SK-N-SH (cell line): ENCODE measurements at regions not wholly inside any gene's neighbourhood (a gene's known extent, or its start where the extent isn't known, plus 50 kb on each side); places are given as distances from the start of the nearest gene placed in this dataset.

Source experiments
- CTCF ChIA-PET: fragments of 300-600, 350-600 bp; formaldehyde crosslinking; extraction: SDS; loops from one replicate; lab custom pipeline; 2021; lab: Yijun Ruan, JAX
- POLR2A ChIA-PET: fragments of 350-600 bp; sonication (Branson Sonifier 250); formaldehyde crosslinking; extraction: SDS; loops from one replicate; lab custom pipeline; 2020; ENCODE audit warnings: antibody characterized with exemption, inconsistent platforms; lab: Yijun Ruan, JAX
- DNase-seq: peaks from one replicate; pipeline ENCODE4 v3.0.0; 2012
- H2AFZ ChIP-seq: fragments of 200-600 bp; sonication (generic); 2 replicates; pipeline ENCODE4 v1.8.1; 2016; ENCODE audit warnings: antibody characterized with exemption, mild to moderate bottlenecking, low read depth
- H3F3A ChIP-seq: fragments of 200-600 bp; sonication (generic); replicated peaks from 2 replicates; pipeline ENCODE3; 2016; ENCODE audit warnings: antibody characterized with exemption, mild to moderate bottlenecking; ENCODE audit not compliant: insufficient read depth
- H3K27ac ChIP-seq, 2 experiments: fragments of 200-500 bp in 1 of 2; fragments of 200-600 bp in 1 of 2; sonication (Bioruptor generic) in 1 of 2; sonication (generic), shearing (Covaris generic) in 1 of 2; 2 replicates each; pipeline versions ENCODE4 v1.5.1 to v1.6.1; 2014 to 2016; ENCODE audit warnings: low read depth in 2 of 2, inconsistent platforms in 1 of 2, low read length in 1 of 2, mild to moderate bottlenecking in 1 of 2, mixed read lengths in 1 of 2
- H3K27me3 ChIP-seq: fragments of 200-600 bp; sonication (generic), shearing (Covaris generic); 2 replicates; pipeline ENCODE4 v1.6.1; 2016; ENCODE audit warnings: mixed run types; ENCODE audit not compliant: insufficient read depth
- H3K36me3 ChIP-seq, 2 experiments: fragments of 200-500 bp in 1 of 2; fragments of 200-600 bp in 1 of 2; sonication (Bioruptor generic) in 1 of 2; sonication (generic) in 1 of 2; replicated peaks in 1 of 2; 2 replicates each; pipeline versions ENCODE3 to v1.5.1; 2014 to 2016; ENCODE audit warnings: low read length in 1 of 2, mild to moderate bottlenecking in 1 of 2; ENCODE audit not compliant: insufficient read depth in 2 of 2, control insufficient read depth in 1 of 2
- H3K4me1 ChIP-seq, 2 experiments: fragments of 200-500 bp in 1 of 2; fragments of 200-600 bp in 1 of 2; sonication (Bioruptor generic) in 1 of 2; sonication (generic), shearing (Covaris generic) in 1 of 2; 2 replicates each; pipeline versions ENCODE4 v1.5.1 to v1.6.1; 2014 to 2016; ENCODE audit warnings: low read depth in 1 of 2, low read length in 1 of 2, mixed run types in 1 of 2; ENCODE audit not compliant: insufficient read depth in 2 of 2, control insufficient read depth in 1 of 2
- H3K4me2 ChIP-seq: fragments of 200-600 bp; sonication (generic), shearing (Covaris generic); 2 replicates; pipeline ENCODE4 v1.6.1; 2017; ENCODE audit warnings: mixed run types
- H3K4me3 ChIP-seq, 2 experiments: fragments of 200-500 bp in 1 of 2; fragments of 200-600 bp in 1 of 2; sonication (Bioruptor generic) in 1 of 2; sonication (generic), shearing (Covaris generic) in 1 of 2; 2 replicates each; pipeline versions ENCODE4 v1.5.1 to v1.8.1; 2014 to 2016; ENCODE audit warnings: low read depth in 2 of 2, inconsistent platforms in 1 of 2, low read length in 1 of 2, mild to moderate bottlenecking in 1 of 2, mixed read lengths in 1 of 2, moderate library complexity in 1 of 2
- H3K79me2 ChIP-seq: fragments of 200-600 bp; sonication (generic); 2 replicates; pipeline ENCODE4 v1.8.1; 2017; ENCODE audit warnings: mild to moderate bottlenecking; ENCODE audit not compliant: insufficient read depth
- H3K9ac ChIP-seq: fragments of 200-600 bp; sonication (generic); 2 replicates; pipeline ENCODE4 v1.6.1; 2017; ENCODE audit warnings: mixed run types
- H3K9me2 ChIP-seq: fragments of 200-600 bp; sonication (generic); 2 replicates; pipeline ENCODE4 v1.6.1; 2017; ENCODE audit warnings: mixed run types
- H3K9me3 ChIP-seq: fragments of 200-600 bp; sonication (generic); 2 replicates; pipeline ENCODE4 v1.6.1; 2017; ENCODE audit warnings: mixed run types, mild to moderate bottlenecking, moderate library complexity
- H4K20me1 ChIP-seq: fragments of 200-600 bp; sonication (generic); 2 replicates; pipeline ENCODE4 v1.6.1; 2017; ENCODE audit warnings: mild to moderate bottlenecking, mixed run types; ENCODE audit not compliant: insufficient read depth
- CHD2 ChIP-seq: fragments of 150-350 bp; IDR thresholded peaks from 2 replicates; pipeline ENCODE4 v1.6.1; 2018; ENCODE audit warnings: low read length; ENCODE audit not compliant: partially characterized antibody
- ELF1 ChIP-seq: IDR thresholded peaks from 2 replicates; pipeline ENCODE4 v1.4.0; 2012
- EZH2phosphoT487 ChIP-seq: fragments of 200-600 bp; sonication (generic); IDR thresholded peaks from 2 replicates; pipeline ENCODE4 v1.6.1; 2017; ENCODE audit warnings: low read depth, mixed run types, mild to moderate bottlenecking, antibody characterized with exemption, moderate library complexity, borderline replicate concordance
- FOSL2 ChIP-seq: IDR thresholded peaks from 2 replicates; pipeline ENCODE4 v1.4.0; 2012; ENCODE audit warnings: low read depth, mild to moderate bottlenecking, moderate library complexity, borderline replicate concordance
- GATA2 ChIP-seq: sonication (generic); formaldehyde crosslinking; IDR thresholded peaks from 2 replicates; pipeline ENCODE4 v1.5.0; 2020; ENCODE audit warnings: mild to moderate bottlenecking, missing genetic modification reagents
- JUND ChIP-seq: IDR thresholded peaks from 2 replicates; pipeline ENCODE4 v1.4.0; 2012
- MXI1 ChIP-seq: IDR thresholded peaks from 2 replicates; pipeline ENCODE4 v1.6.1; 2012; ENCODE audit warnings: mild to moderate bottlenecking, low read depth, low read length, improper control_type of control experiment
- NRF1 ChIP-seq: IDR thresholded peaks from 2 replicates; pipeline ENCODE4 v1.6.1; 2012; ENCODE audit warnings: low read depth, mild to moderate bottlenecking, low read length
- PBX3 ChIP-seq: IDR thresholded peaks from 2 replicates; pipeline ENCODE4; 2012
- RAD21 ChIP-seq: IDR thresholded peaks from 2 replicates; pipeline ENCODE4 v1.6.1; 2012; ENCODE audit warnings: mild to moderate bottlenecking, low read length
- RCOR1 ChIP-seq: fragments of 150-350 bp; IDR thresholded peaks from 2 replicates; pipeline ENCODE4 v1.6.1; 2017; ENCODE audit warnings: antibody characterized with exemption, low read length
- RFX5 ChIP-seq: IDR thresholded peaks from 2 replicates; pipeline ENCODE4 v1.6.1; 2012; ENCODE audit warnings: mild to moderate bottlenecking, improper control_type of control experiment, low read length
- RXRA ChIP-seq: IDR thresholded peaks from 2 replicates; pipeline ENCODE4 v1.4.0; 2012; ENCODE audit warnings: low read depth, mild to moderate bottlenecking, borderline replicate concordance
- SMC3 ChIP-seq: IDR thresholded peaks from 2 replicates; pipeline ENCODE4 v1.6.1; 2012; ENCODE audit warnings: low read depth, low read length, improper control_type of control experiment
- TAF1 ChIP-seq: IDR thresholded peaks from 2 replicates; pipeline ENCODE4 v1.6.1; 2012; ENCODE audit warnings: low read depth, mild to moderate bottlenecking, low read length, moderate library complexity, borderline replicate concordance
- TCF12 ChIP-seq: IDR thresholded peaks from 2 replicates; pipeline ENCODE4 v1.4.0; 2012
- WGBS: methylation state at CpG from one replicate; pipeline ENCODE4 v1.1.6; 2017; ENCODE audit warnings: low lambda C conversion rate; 5-methylcytosine and 5-hydroxymethylcytosine counted together
- TF ChIP-seq, protein P1 (sequence below): fragments of 150-350 bp; IDR thresholded peaks from 2 replicates; pipeline ENCODE4 v1.6.1; 2017; ENCODE audit warnings: antibody characterized with exemption, low read length, low read depth, borderline replicate concordance

- H3K79me2 ChIP-seq = no peaks in the 10 kb centered on the region
- H3K4me2 ChIP-seq = no peak overlapping the region
- H2AFZ ChIP-seq = no peak overlapping the region
- H3K27me3 ChIP-seq = no peaks in the 10 kb centered on the region
- CTCF ChIA-PET = interaction anchor here (0.7 to 1.2 kb wide), 3 partner anchors 11 to 127 kb away, joined by 3 to 6 read pairs (median 3); no protein-coding TSS in a partner anchor
- WGBS = 78% methylated on average over 3 of the region's 3 CpGs
- H3F3A ChIP-seq = no peaks in the 10 kb centered on the region
- H3K36me3 ChIP-seq = no peaks in the 10 kb centered on the region
- no peaks in the 10 kb centered on the region for H3K9me3 ChIP-seq
- DNase-seq = no peak
- no peak for TF ChIP-seq RAD21
- TF ChIP-seq RXRA = no peak
- TF ChIP-seq TCF12 = no peak
- no peak for TF ChIP-seq SMC3
- H4K20me1 ChIP-seq = no peaks in the 10 kb centered on the region
- H3K9me2 ChIP-seq = no peaks in the 10 kb centered on the region
- H3K4me3 ChIP-seq = no peak overlapping the region
- POLR2A ChIA-PET = no interaction called here
- H3K27ac ChIP-seq = no peak overlapping the region
- H3K4me1 ChIP-seq = peaks cover 2 to 4% of the 10 kb centered on the region in 2 experiments; a peak in 3 of 4 replicates
- H3K9ac ChIP-seq = no peak overlapping the region
These were observed 462.9 kb upstream of the KCNMB2 start for GRCh38 chr3:178073366-178073765.

- ChIA-PET POLR2A (no interaction called here), CTCF (no interaction called here)
- no peak overlapping the region for H2AFZ ChIP-seq
- H3K27ac ChIP-seq = no peak overlapping the region
- no peaks in the 10 kb centered on the region for H3K9me2 ChIP-seq
- WGBS = 97% methylated on average over 5 of the region's 5 CpGs
- no peaks in the 10 kb centered on the region for H3F3A ChIP-seq
- no peaks in the 10 kb centered on the region for H3K36me3 ChIP-seq
- no peaks in the 10 kb centered on the region for H3K9me3 ChIP-seq
- TF ChIP-seq NRF1 = no peak
- peaks cover 5 to 15% of the 10 kb centered on the region in 2 experiments; a peak in 3 of 4 replicates for H3K4me1 ChIP-seq
- no peak overlapping the region for H3K4me3 ChIP-seq
- H3K79me2 ChIP-seq = no peaks in the 10 kb centered on the region
- no peaks in the 10 kb centered on the region for H4K20me1 ChIP-seq
- H3K4me2 ChIP-seq = no peak overlapping the region
- no peaks in the 10 kb centered on the region for H3K27me3 ChIP-seq
- no peak for DNase-seq
- H3K9ac ChIP-seq = no peak overlapping the region
These were observed 460.9 kb upstream of the KCNMB2 start for GRCh38 chr3:178075344-178075743.

DNA sequence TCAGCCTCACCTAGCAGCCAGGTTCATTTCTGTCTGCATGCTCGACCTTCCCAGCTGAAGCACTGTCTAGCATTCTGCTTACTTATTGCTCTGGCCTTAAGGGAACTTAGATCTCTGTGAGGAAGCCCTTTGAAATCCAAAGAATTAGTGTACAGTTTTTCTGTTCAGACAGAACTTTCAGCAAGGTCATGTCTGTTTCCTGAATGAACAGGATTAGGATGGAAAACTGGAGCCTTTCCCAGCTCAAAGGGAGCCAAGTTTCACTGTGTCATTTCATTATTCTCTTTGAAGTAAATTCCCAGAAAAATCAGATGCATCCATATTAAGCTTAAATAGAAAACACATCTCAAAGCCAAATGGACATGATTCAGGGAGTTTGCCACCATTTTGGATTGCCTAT lies 457.3 kb upstream of the KCNMB2 start:
- Histone ChIP-seq H3K9me2 (no peaks in the 10 kb centered on the region), H4K20me1 (no peaks in the 10 kb centered on the region), H3K79me2 (no peaks in the 10 kb centered on the region), H3K36me3 (no peaks in the 10 kb centered on the region), H3K27me3 (no peaks in the 10 kb centered on the region), H3K27ac (peak overlapping the region; percentile 20 to 60; a peak in 3 of 4 replicates), H3K9me3 (no peaks in the 10 kb centered on the region), H2AFZ (peak overlapping the region; percentile 43; the same call in 1 of the 2 replicates), H3K4me3 (no peak overlapping the region), H3F3A (no peaks in the 10 kb centered on the region), H3K9ac (no peak overlapping the region), H3K4me2 (no peak overlapping the region), H3K4me1 (peaks cover 11 to 13% of the 10 kb centered on the region in 2 experiments; a peak in 3 of 4 replicates)
- ChIA-PET POLR2A (no interaction called here), CTCF (no interaction called here)
- WGBS = 27% methylated on average over 1 of the region's 1 CpG
- TF ChIP-seq PBX3 (no peak), MXI1 (no peak), TCF12 (no peak), TAF1 (no peak), RCOR1 (no peak), GATA2 (CRISPR knock-in tag) (no peak), EZH2phosphoT487 (no peak), FOSL2 (no peak), SMC3 (no peak), CHD2 (no peak), RFX5 (no peak), JUND (no peak), ELF1 (no peak)
- TF ChIP-seq, protein P1, sequence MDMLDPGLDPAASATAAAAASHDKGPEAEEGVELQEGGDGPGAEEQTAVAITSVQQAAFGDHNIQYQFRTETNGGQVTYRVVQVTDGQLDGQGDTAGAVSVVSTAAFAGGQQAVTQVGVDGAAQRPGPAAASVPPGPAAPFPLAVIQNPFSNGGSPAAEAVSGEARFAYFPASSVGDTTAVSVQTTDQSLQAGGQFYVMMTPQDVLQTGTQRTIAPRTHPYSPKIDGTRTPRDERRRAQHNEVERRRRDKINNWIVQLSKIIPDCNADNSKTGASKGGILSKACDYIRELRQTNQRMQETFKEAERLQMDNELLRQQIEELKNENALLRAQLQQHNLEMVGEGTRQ = no peak
- no peak for DNase-seq
